ENCODE measurements at regions not wholly inside any gene's neighbourhood (a gene's known extent, or its start where the extent isn't known, plus 50 kb on each side); places are given as distances from the start of the nearest gene placed in this dataset.

DNA sequence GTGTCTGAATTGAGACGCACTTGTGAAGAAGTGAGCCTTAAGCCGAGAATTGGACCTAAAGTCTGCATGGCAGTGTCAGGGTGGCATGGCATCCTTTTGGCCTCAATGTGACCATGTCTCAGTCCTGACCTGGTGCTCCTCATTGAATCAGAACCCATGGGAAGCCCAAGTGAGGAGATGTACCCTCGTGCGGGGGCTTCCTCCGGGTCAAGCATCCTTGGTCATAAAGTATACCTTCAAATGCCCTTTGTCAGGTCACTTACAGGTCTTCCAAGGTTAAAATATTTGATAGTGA lies 202.2 kb downstream of the GADD45G start:
- DNase-seq (ENCODE audit: low read depth, low spot score) (no peak), FAIRE-seq (no peak)
- Histone ChIP-seq H3K4me2 (ENCODE audit: control insufficient read depth, extremely low read depth, insufficient read depth, low read depth, low read length) (no peak overlapping the region), H3K9ac (ENCODE audit: control insufficient read depth, extremely low read depth, insufficient read depth, low read length) (no peak overlapping the region), H3K4me3 (ENCODE audit: control insufficient read depth in 2 of 3, extremely low read depth in 1 of 3, insufficient read depth in 2 of 3, low read depth in 1 of 3, low read length in 3 of 3) (no peak overlapping the region), H3K27ac (ENCODE audit: control insufficient read depth, insufficient read depth, low read length) (no peak overlapping the region), H3K4me1 (ENCODE audit: control insufficient read depth, extremely low read depth, insufficient read depth, low read length) (peaks cover 3% of the 10 kb centered on the region), H3K27me3 (ENCODE audit: control insufficient read depth, extremely low read depth, insufficient read depth, low read length) (peaks cover 18% of the 10 kb centered on the region), H3K79me2 (ENCODE audit: control insufficient read depth, insufficient read depth, low read length) (no peaks in the 10 kb centered on the region), H3K9me3 (ENCODE audit: control insufficient read depth, low read depth, low read length) (no peaks in the 10 kb centered on the region), H4K20me1 (ENCODE audit: control insufficient read depth, extremely low read depth, insufficient read depth, low read length) (no peaks in the 10 kb centered on the region), H3K36me3 (ENCODE audit: control insufficient read depth in 2 of 2, extremely low read depth in 1 of 2, insufficient read depth in 2 of 2, low read length in 2 of 2) (no peaks in the 10 kb centered on the region), H2AFZ (ENCODE audit: control insufficient read depth, low read length) (no peak overlapping the region), H3K9me1 (ENCODE audit: control insufficient read depth, extremely low read depth, insufficient read depth, low read length) (no peaks in the 10 kb centered on the region)
- dilution Hi-C loops (cut with MboI; ENCODE audit: extremely low pct_ligation_motif_present, low sequenced_read_pairs) = no loop called here
- TF ChIP-seq, protein P1, sequence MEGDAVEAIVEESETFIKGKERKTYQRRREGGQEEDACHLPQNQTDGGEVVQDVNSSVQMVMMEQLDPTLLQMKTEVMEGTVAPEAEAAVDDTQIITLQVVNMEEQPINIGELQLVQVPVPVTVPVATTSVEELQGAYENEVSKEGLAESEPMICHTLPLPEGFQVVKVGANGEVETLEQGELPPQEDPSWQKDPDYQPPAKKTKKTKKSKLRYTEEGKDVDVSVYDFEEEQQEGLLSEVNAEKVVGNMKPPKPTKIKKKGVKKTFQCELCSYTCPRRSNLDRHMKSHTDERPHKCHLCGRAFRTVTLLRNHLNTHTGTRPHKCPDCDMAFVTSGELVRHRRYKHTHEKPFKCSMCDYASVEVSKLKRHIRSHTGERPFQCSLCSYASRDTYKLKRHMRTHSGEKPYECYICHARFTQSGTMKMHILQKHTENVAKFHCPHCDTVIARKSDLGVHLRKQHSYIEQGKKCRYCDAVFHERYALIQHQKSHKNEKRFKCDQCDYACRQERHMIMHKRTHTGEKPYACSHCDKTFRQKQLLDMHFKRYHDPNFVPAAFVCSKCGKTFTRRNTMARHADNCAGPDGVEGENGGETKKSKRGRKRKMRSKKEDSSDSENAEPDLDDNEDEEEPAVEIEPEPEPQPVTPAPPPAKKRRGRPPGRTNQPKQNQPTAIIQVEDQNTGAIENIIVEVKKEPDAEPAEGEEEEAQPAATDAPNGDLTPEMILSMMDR (optimal IDR thresholded peaks at IDR 0.05 in 1 of 3, IDR thresholded peaks at IDR 0.05 in 1 of 3, conservative IDR thresholded peaks at IDR 0.05 in 1 of 3; ENCODE audit: extremely low read depth in 1 of 3, insufficient read depth in 2 of 3, low read length in 3 of 3) = no peak
- no peak for TF ChIP-seq EZH2 (IDR thresholded peaks at IDR 0.05; ENCODE audit: low read length)

DNA sequence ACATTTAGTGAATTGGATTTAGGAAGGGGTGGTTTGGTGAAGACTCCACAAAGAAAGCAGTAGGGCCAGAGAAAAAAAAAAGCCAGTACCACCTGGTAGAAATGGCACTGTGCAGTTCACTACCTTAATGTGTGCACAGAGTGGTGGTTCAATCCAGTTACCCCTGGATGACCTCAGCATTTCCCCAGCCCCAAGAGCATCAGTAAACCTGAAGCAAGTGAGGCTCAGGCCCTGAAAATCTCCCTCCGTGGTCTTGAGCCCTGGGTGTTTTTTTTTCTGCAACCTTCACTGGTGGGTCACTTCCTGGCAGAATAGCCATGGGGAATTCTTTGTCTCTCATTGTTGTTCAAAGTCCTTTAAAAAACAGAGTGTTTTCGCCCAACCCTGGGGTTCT lies 202.9 kb downstream of the GADD45G start:
- Histone ChIP-seq H3K27ac (ENCODE audit: control insufficient read depth, insufficient read depth, low read length) (no peak overlapping the region), H3K9ac (ENCODE audit: control insufficient read depth, extremely low read depth, insufficient read depth, low read length) (no peak overlapping the region), H2AFZ (ENCODE audit: control insufficient read depth, low read length) (no peak overlapping the region), H3K9me3 (ENCODE audit: control insufficient read depth, low read depth, low read length) (no peaks in the 10 kb centered on the region), H3K79me2 (ENCODE audit: control insufficient read depth, insufficient read depth, low read length) (no peaks in the 10 kb centered on the region), H3K9me1 (ENCODE audit: control insufficient read depth, extremely low read depth, insufficient read depth, low read length) (no peaks in the 10 kb centered on the region), H3K4me3 (ENCODE audit: control insufficient read depth in 2 of 3, extremely low read depth in 1 of 3, insufficient read depth in 2 of 3, low read depth in 1 of 3, low read length in 3 of 3) (no peak overlapping the region), H3K4me2 (ENCODE audit: control insufficient read depth, extremely low read depth, insufficient read depth, low read depth, low read length) (no peak overlapping the region), H3K4me1 (ENCODE audit: control insufficient read depth, extremely low read depth, insufficient read depth, low read length) (peaks cover 3% of the 10 kb centered on the region), H3K27me3 (ENCODE audit: control insufficient read depth, extremely low read depth, insufficient read depth, low read length) (peaks cover 16% of the 10 kb centered on the region), H4K20me1 (ENCODE audit: control insufficient read depth, extremely low read depth, insufficient read depth, low read length) (no peaks in the 10 kb centered on the region), H3K36me3 (ENCODE audit: control insufficient read depth in 2 of 2, extremely low read depth in 1 of 2, insufficient read depth in 2 of 2, low read length in 2 of 2) (no peaks in the 10 kb centered on the region)
- dilution Hi-C loops (cut with MboI; ENCODE audit: extremely low pct_ligation_motif_present, low sequenced_read_pairs) = no loop called here
- DNase-seq (ENCODE audit: low read depth, low spot score) = no peak
- TF ChIP-seq, protein P1 (optimal IDR thresholded peaks at IDR 0.05 in 1 of 3, IDR thresholded peaks at IDR 0.05 in 1 of 3, conservative IDR thresholded peaks at IDR 0.05 in 1 of 3; ENCODE audit: extremely low read depth in 1 of 3, insufficient read depth in 2 of 3, low read length in 3 of 3) = no peak
- TF ChIP-seq EZH2 (IDR thresholded peaks at IDR 0.05; ENCODE audit: low read length) = no peak
- FAIRE-seq = no peak

Measured in keratinocyte (primary cell).